GM19463 (cell line): ENCODE measurements at regions not wholly inside any gene's neighbourhood (a gene's known extent, or its start where the extent isn't known, plus 50 kb on each side); places are given as distances from the start of the nearest gene placed in this dataset.
"Not testable (repeated sequence)": the region's sequence is repeated elsewhere in the genome, so short reads cannot be mapped to it uniquely, and the experiment has no call there.

Experiments used
- ATAC-seq: cut with Tn5 transposase; IDR thresholded peaks from one replicate; pipeline ENCODE4 v1.9.1; 2021; ENCODE audit warnings: mild to moderate bottlenecking, moderate library complexity; ENCODE audit not compliant: unreplicated experiment

DNA sequence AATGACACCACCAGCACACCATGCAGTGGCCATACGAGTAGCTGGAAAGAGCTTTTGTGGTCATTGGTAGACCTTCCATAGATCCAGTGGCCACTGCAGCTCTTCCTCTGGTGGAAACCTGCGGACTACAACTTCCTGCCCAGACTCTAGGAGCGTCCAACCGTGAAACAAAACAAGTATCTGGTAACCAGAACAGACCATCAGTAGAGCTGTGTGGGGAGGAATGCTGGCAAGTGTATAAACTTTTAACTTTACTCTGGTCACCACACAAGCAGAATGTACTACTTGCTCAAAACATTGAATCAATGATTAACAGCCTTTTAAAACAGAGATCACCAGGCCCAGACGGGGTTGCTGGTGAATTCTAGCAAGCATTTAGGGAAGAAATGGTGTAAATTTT, 154.7 kb upstream of the DGKB start:
- ATAC-seq = peak; percentile 75

DNA sequence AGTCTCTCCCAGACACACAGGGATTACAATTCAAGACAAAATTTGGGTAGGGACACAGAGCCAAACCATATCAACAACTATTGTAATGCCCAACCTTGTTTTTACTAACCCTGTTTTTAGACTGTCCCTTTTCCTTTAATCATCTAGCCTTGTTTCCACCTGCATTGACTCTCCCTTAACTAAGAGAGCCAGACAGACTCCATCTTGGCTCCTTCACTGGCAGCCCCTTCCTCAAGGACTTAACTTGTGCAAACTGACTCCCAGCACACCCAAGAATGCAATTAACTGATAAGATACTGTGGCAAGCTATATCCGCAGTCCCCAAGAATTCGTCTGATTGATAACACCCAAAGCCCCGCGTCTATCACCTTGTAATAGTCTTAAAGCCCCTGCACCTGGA, 151.8 kb upstream of the DGKB start:
- not testable (repeated sequence) for ATAC-seq

DNA sequence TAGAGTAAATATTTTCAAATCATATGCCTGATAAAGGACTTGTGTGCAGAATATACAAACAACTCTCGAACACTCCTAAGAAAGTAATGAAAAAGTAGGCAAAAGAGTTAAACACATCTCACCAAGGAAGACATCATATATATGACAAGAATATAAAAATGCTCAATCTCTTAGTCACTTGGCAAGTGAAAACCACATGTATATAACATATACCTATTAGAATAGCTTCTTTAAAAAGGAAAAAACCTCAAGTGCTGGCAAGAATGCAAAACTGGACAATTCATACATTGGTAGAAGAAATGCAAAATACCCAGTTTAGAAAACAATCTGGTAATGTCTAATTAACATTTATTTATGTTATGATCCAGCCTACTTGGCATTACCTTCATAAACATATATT, 146.6 kb upstream of the DGKB start:
- no peak for ATAC-seq

DNA sequence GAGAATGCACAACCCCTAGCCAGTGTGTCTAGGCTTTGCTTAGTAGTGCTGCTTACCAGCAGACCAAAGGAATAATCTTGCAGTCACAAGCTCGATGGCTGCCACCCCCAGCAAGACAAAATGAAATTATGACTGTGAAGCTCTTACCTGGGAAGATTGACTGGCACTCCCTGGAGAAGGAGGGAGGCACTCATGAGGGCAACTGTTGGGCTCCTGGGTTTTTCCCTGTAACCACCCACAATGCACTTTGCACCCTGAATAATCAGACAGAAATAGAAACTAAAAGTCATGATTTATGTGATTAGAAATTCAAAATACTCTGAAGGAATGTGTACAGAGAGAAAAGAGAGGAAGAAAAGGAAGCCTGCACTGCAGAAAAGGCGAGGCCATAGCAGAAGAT, 144.3 kb upstream of the DGKB start:
- no peak for ATAC-seq

DNA sequence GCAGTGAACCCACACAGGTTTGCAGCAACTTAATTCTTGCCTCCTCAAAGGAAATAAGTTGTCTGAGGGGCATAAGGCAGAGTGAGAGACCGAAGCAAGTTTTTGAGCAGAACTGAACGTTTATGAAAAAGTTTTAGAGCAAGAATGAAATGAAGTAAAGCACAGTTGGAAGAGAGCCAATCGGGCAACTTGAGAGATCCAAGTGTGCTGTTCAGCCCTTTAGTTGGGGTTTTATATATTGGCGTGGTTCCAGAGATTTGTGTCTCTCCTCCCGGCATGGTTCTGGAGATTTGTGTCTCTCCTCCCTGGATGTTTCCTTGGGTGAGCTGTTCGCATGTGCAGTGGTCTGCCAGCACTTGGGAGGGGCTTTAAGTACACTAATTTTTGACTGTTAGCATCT, 141.4 kb upstream of the DGKB start:
- ATAC-seq = no peak

DNA sequence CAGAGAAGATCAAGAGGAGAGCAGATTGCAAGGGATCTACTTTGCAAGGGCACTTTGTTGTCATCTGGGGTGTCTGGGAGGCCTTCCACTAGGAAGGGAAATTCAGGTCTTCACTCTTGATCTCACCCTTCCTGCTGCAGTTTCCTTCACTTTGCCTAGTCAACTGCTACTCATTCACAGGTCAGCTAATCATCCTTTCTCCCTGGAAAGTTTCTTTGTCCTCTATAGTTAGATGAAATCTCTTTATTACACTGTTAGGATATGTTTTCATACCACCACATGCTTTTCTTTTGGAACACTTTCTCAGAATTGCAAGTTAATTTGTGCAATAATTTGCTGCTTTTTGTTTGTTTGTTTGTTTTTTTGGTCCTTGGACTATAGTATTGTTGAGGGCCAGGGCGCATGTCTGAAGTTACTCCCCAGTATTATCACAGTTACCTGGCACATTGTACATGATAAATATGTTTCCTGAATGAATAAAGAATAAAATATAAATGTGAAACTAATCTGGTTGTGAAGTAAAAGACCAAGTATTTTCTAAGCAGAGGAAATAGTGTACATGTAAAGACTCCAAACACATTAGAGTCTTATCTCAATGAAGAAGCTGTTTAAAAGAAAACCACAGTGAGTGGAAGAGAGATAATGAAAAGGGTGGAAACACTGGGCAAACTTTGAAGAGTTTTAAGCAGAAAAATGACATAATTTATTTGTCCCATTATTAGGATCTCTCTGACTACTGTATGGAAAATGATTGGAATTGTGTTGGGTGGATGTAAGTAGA, 139.9 kb upstream of the DGKB start:
- no peak for ATAC-seq

DNA sequence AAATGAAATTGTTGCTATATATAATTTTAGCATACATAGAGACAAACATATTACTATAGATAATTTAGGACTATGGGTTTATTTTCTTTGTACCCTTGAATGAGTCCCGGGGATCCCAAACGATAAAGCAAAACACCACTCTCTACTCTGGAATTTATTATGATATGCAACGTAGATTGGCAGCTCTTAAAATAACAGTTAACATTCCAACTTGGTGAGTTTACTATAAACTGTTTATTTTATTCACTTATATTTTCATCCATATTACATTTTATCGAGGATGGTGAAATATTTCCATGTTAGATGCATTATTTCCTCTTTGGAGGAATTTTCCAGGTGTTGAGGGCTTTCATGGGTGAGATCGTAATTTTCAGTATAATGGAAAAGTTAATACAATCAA, 138.7 kb upstream of the DGKB start:
- no peak for ATAC-seq

DNA sequence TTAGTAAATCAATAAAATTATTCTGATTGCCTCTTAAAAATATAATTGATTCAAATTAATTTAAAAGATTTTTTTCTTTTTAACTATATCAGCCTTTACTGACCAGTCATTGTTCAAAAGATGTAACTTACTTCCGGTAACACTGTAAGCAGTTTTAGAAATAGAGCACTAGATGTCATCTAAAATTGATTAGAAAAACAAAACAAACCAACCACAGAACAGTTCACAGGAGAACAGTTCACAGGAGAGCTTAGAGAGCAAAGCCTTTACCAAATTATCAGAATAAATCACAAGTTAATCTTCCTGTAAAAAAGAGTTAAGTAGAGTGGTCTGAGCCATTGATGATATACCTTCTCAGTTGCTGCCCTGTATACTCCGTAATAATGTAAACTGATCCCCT, 133.3 kb upstream of the DGKB start:
- no peak for ATAC-seq

DNA sequence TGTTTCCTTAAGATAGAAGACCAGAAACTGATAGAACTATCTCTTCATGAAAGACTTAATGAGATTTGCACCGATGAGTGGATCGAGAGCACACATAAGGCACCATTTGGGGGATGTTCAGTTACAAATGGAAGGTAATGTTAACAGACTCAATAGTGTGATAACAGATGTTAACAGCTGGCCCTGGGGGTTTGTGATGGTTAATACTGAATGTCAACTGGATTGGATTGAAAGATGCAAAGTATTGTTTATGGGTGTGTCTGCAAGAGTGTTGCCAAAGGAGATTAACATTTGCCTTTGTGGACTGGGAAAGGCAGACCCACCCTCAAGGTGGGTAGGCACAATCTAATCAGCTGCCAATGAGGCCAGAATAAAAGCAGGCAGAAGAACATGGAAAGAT, 130.5 kb upstream of the DGKB start:
- ATAC-seq = no peak

DNA sequence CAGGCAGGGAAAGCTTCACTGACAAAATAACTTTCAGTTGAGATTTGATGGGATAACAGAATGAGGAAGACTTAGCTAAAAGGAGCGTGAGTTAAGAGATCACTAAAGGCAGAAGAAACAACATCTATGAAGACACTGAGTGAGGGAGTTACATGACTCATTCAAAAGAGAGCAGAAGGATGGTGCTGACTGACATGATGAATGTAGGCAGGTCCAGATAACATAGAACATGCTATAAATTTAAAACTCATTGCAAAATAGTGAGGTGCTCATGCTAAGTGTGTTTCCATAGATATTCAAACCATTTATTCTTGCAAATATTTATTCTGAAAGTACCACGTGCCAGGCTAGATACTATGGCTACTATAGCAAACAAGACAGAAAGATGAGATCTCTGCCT, 116.4 kb upstream of the DGKB start:
- ATAC-seq = no peak

DNA sequence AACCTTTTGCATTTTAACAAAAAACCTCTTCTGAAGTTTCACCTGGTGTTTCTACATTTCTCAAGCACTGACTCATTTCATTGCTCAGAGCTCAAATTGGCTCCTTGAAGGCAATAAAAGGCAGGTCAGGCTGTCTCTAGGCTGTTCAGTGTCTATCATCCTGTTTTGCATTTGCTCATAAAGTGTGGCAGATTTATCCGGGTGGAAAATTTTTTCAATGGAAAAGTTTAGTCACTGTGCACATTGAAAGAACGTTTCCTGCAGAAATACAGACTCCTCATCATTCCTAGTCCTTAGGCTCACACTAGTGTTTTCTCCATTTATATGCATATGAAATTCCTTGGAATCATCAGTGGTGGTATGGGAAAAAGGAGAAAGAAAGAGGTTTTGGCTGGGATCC, 114.2 kb upstream of the DGKB start:
- ATAC-seq = no peak

DNA sequence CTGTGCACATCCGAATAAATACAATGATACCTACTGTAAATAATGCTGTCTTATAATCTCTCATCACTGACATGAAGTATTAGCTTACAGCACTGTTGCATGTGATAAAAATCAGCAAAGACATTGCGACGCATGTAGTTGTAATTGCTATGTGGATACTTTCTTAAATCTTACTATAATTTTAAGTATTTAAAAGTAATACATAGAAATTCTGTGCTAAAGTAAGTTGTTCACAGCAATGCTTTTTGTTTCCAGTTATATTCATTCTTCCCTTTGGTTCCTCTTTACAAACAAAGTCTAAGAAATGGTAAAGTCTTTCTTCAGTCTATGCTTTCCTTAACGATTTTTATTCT, 113.7 kb upstream of the DGKB start:
- no peak for ATAC-seq

DNA sequence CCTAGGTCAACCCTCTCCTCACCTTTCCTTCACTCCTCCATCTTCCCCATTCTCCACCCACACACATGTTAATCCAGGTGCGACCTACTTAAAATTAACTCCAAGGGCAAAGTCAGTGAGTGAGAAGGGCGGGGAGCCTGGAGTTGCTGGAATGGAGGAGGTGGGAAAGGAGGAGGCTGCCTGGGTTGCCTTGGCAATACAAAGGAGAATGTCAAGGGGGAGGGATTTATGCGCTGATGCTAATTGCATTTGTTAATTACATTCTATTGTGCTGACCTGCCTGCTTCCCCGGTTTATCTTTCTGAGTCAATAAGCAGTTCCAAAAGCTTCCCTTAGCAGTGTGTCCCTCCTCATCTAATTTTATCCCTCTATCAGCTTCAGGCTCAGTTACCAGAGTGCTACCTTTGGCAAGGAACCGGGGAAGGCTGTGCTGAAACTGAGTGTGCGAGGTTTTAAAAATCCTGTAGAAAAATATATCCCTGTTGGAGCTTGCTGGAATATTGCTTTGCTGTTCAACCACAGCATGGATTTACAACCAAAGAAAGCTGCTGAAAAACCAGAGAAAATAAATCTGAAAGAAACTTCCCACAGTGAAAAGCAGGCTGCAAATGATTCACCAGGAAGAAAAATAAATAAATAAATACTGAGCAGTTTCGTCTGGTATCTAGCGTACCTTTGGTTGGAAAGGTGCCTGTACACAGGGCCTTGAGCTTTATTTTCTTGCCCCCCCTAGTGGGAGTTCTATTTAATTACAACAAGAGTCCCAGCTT, 113.2 kb upstream of the DGKB start:
- ATAC-seq = peak; percentile 96

DNA sequence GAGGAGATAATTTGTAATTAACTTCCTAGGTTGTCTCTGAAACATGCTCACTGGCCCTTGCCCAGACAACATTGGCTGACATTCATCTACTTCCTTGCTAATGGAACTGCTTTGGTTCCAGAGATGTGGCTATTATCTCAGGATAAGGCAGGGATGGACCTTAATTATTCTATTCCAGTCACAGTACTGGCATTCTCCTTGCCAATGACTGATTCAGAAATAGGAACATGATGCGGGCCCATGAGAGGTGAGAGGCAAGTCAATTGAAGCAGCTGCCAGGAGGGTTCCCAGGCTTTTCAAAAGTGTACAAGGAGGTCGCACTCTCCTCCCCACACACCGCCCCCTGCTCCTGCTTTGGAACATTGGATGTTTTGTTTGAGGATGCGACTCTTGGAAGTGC, 109.6 kb upstream of the DGKB start:
- ATAC-seq = no peak

DNA sequence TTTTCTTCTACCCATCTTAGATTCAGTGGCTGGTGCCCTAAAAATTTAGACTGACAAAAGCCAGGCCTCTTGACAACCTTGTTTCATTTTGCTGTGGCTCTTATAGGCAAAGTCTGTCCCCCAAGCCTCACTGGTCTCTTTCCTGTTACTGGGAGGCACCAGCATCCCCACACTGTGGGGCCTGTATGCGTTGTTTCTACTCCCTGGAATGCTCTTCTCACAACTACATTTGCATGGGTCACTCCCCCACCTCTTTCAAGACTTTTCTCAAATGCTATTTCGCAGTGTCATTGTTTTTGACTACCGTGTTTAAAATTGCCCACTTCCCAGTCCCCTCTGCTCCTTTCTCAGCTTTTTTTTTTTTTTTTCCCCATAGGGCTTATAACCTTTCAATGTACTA, 108.7 kb upstream of the DGKB start:
- no peak for ATAC-seq

DNA sequence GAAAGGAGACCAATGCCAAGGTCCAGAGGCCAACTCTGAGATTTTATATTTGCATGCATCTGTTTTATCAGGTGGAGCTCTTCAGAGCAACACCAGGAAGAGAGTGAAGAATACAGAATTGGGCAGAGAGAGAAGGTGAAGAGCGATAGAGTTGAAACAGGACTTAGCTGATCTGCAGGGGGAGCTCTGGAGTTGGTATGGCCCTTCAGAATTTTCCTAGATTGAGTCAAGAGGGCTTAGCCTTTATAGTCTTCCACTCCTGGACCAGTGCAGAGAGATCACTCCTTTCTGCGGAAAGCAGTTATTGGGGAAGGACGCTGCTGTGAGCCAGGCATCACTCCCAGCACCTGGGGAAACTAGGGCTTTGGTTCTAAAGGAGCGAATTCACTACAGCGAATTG, 105.0 kb upstream of the DGKB start:
- no peak for ATAC-seq

DNA sequence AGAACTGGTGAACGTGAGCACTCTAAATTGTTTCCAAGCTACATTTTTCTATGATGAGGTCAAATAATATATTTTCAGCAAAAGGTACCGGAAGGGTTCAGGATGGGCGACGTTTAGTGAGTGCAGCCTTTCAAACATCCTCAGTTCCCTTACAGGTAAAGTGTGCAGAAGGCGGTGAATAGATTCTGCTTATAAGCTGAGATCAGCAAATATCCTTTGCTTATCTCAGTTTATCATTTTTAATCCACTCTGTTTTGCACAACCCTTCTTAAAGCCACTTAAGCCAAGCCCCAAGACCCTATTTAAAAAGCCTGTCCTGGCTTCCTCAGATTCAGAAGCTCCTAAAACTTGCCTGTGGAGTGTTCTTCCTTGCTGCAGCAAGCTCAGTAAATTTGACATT, 103.1 kb upstream of the DGKB start:
- no peak for ATAC-seq

DNA sequence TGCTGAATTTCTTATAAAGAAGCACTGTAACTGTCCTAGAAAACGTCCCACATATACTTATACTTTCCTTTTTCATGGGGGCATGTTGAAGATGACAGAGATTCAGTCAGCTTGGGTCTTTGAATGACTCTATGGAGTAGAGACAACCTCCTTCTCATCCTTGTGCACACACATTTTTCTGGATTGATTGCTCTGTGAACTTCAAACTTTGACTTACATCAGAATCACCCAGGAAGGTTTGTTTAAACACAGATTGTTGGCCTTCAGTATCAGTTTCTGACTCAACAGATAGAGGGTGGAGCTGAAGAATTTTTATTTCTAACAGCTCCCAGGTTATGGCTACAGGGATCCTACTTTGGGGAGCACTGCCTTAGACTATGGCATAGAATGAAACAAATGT, 97.6 kb upstream of the DGKB start:
- no peak for ATAC-seq

DNA sequence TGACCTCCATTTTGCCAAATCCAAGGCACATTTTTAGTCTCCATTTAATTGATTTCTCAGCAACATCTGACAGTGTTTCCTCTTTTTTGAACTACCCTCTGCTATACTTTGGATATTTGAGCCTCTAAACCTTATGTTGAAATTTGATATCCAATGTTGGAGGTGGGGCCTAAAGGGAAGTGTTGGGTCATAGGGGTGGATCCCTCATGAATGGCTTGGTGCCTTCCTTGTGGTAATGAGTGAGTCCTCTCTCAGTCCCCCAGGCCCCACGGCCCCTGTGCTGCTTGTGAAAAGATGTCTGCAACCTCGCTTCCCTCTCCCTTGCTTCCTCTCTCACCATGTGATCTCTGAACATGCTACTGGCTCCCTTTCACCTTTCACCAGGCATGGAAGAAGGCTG, 96.8 kb upstream of the DGKB start:
- ATAC-seq = no peak

DNA sequence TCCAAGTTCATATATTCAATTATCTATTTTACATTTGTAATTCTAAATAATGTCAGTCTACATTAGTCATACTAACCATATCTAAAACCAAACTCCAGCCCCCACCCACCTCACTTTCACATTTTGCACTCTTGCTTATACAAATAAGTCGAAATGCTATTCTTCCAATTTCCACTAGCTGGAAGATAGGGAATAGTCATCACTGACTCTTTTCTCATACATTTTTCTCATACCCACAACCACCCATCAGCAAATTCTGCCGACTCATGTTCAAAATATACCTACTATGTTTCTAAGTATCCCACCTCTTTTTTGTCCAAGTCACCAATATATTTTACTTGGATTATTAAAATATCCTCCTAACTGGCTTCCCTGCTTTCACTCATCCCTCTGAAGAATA, 93.2 kb upstream of the DGKB start:
- no peak for ATAC-seq

DNA sequence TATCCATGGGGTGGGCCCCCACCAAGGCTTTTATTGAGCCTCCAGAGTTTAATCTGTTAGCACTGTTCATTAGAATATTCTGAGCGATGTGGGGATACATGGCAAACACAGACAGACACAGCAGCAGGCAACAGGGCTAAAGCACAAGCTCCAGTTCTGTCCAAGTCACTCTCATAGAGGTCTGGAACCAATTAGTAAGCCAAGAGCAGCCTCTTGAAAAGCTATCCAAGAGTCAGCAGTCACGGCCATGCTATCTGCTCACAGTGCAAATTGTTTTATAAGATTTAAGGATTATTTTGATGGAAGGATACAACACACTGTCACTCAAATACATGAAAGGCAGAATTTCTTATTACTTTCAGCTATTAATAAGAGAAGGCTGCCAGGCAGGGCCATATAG, 86.4 kb upstream of the DGKB start:
- no peak for ATAC-seq

DNA sequence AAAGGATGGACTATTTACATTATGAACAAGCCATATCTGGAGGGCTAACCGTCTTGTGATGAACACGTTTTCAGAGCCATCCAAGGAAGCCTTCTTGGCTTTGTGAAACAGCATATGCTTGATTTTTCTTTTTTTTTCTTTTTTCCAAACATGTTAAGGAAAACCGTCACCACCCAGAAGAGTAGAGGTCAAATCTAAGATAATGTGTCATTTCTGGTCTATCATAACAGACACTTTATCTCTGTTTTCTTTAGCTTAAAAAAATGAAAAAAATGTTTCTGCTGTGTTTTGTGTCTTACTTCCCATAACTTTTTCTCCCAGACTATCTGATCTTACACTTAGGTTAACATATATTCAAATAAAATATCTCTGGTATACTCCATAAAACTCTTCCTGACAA, 76.1 kb upstream of the DGKB start:
- ATAC-seq = no peak

DNA sequence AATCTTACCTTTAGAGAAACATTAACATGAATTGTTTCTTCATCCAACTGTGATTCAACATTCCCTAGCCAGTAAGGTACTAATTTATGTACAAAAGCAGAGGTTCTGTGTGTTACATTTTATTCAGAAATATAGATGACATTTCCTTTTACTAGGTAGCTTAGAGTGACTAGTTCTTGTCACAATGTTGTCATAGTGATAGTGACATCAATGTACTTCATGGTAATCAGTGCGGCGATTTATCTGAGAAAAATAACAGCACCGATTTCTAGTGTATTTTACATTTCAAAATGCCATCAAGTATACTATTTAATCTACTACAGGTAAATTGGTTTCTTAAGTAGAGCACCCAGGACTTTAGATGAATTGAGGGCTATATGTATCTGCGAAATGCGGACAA, 72.1 kb upstream of the DGKB start:
- ATAC-seq = no peak
